ENCODE measurements at regions not wholly inside any gene's neighbourhood (a gene's known extent, or its start where the extent isn't known, plus 50 kb on each side); places are given as distances from the start of the nearest gene placed in this dataset.

GRCh38 chr18:24530630-24531111, 70.2 kb downstream of the HRH4 start:
- DNase-seq (ENCODE audit: low read depth in 2 of 2): no peak

GRCh38 chr18:24534271-24534670, 73.8 kb downstream of the HRH4 start:
- no peak for DNase-seq (ENCODE audit: low read depth in 2 of 2)

GRCh38 chr18:24534737-24535136, 74.3 kb downstream of the HRH4 start:
- DNase-seq (ENCODE audit: low read depth in 2 of 2): no peak

DNA sequence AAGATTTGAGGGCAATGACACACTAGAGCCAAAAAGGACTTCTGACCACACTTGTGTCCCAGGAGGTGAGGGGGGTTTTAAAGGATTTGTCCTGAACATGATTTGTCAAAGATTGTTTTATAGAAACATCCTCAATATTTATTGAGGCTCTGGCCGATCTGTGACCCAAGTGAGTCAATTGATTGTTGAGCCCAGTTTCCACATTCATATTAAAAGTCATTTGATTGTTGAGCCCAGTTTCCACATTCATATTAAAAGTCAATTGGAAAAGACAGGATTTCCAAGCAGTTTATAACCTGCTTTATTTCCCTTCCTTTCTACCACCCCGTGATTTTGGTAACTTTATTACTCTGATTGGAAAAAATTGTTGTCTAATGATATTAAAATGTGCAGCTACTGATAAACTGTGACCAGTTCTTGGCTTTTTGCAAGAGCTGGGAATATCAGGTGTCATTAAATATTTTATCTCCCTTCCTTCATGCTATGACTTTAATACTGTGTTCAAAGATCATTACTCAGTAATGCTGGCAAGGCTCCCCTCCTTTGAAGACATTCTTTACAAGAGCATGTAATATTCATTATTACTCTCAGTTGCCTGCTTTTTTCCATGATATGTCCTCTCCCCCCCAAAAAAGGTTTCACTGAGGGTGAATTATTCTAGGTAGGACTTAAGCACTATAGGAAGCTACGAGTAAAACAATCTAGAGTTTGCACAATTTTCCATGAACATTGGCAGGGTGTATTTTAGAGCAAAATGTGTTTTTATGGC, 75.3 kb downstream of the HRH4 start:
- DNase-seq (ENCODE audit: low read depth in 2 of 2): no peak

DNA sequence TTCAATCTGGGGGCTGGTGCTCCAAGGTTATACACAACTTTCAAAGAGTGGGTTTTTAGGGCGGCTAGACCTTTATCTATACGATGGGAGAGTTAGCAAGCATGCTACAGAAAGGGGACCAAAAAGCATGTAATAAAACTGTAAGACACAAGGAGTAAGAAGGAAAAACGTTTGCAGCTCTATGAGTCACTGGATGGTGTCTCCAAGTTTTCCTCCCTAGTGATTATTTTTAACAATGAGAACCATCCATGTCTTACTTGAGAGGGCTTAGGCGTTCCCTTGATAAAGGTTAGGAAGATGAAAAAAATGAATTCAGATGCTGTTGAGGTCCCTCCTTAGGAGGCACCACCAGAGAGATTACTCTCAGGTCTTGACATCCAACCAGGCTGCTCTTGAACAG, 75.9 kb downstream of the HRH4 start:
- DNase-seq (ENCODE audit: low read depth in 2 of 2): no peak

- DNase-seq (ENCODE audit: low read depth in 2 of 2): no peak
Observed at GRCh38 chr18:24536834-24537233, 76.4 kb downstream of the HRH4 start.

DNA sequence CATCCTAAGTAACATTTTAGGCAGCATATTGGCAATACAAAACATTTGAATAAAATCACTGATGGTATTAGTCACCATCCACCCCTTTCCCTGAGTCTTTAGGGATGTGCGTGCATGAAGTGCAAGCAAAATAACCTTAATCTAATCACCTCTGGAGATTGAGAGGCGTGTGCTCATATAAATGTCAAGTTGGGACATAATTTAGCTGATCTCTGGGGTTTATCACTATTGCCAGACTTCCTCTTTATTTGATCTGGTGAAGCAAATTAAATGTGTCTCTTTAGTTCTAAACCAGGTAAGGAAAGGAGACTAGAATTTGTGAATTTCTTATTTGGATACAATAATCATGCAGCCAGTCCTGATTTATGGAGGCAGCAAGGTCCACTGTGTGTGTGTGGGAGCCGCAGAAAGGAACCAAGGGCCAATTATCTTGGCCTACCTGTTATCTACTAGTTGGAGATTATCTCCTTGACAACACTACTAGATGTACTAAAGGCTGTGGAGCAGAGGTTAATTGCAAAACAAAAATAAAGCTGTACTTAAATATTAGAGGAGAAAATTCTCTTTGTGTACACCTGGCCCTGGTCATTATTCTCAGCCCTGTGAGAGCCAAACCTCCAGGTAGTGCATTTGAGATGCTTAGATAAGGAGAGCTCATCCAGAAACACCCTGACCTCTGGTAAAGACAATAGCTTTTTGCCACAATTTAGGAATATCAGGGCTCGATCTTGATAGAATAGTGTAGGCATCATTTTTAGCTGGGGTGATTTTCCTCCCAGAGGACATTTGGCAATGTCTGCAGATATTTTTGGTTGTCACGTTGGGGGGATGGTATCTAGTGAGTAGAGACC, 78.2 kb downstream of the HRH4 start:
- no peak for DNase-seq (ENCODE audit: low read depth in 2 of 2)

GRCh38 chr18:24539866-24540617, 79.6 kb downstream of the HRH4 start:
- DNase-seq (ENCODE audit: low read depth in 2 of 2): no peak

DNA sequence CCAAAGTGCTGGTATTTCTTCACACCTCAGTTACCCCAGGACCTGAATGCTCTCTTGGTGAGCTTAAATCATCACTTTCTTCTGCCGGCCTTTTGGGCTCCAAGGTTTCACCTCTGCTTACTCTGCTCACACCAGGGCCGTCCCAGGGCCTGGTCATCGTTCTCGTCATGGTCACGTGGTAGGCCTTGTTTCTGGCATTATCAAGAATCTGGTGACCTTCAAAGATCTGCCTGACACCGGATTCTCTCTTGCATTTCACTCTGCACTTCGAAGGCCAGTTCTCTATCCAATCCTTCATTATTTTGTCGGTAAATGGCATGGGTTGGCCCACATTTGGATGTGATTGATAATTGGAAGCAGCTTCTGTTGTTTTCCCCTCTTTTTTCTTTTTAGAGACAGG, 80.5 kb downstream of the HRH4 start:
- no peak for DNase-seq (ENCODE audit: low read depth in 2 of 2)

- DNase-seq (ENCODE audit: low read depth in 2 of 2): no peak
Observed at GRCh38 chr18:24543086-24543794, 82.8 kb downstream of the HRH4 start.

DNA sequence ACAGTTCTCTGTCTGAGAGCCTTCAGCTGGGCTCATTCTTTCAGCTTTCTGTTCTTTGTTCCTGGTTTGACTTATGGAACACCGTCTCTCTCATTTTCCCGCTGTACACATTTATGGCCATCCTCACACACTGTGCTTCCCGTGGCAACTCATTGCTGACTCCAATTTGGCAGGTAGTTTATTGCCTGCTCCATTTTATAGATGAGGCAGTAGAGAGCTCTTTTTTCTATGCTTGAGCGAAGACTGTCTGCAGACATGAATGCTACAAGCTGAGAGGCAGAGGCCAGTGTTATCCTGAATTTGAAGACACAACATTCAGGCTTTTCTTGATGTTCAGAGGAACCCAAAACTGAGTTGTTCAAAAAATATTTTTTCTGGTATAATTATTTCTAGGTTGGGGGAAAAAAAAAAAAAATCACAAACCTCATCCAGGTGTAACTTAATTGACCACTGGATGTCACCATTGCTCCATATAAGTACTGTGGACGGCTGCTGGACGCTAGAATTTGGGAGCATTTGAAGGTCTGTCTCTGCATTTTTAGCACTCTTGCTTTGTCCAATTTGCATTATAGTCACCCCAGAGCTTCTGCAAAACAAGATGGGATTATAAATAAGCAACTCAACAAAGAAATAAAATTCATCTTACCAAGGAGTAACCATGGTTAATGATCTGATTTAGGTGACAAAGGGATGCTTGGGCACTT, 83.5 kb downstream of the HRH4 start:
- DNase-seq (ENCODE audit: low read depth in 2 of 2): no peak

GRCh38 chr18:24544949-24545348, 84.5 kb downstream of the HRH4 start:
- DNase-seq (ENCODE audit: low read depth in 2 of 2): no peak

DNA sequence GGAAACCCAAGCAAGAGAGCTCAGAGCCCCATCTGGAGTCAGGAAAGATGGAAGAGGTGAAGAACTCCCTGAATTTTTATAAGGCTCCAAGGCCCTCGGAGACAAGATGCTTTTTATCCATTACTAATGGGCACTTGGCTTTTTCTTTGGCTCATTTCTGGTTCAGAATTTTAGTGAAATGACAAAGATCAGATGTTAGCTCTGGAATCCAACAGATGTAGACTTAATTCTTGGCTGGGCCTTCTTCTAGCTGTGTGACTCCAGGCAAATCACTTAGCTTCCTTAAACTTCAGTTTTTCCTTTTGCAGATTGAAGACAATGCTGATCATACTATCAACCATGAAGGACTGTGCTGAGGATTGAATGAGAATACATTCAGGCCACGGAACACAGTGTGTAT, 85.2 kb downstream of the HRH4 start:
- no peak for DNase-seq (ENCODE audit: low read depth in 2 of 2)

DNA sequence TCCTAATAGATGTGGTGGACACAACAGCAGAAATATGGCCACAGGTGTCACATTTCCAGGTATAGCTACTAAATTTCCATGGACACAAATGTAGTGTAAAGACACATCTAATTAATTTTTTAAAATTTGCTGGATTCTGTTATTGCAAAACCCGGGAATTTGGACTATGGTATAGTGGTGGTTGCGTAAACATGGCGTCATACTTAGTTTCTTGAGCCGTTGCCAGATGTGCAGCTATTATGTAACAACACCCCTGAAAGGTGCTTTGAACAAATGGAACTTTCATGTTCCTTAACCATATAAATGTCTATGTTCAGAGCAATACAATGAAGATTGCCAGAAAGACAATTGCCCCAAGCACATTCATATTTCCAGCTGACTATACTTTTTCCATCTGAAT, 85.9 kb downstream of the HRH4 start:
- no peak for DNase-seq (ENCODE audit: low read depth in 2 of 2)

- no peak for DNase-seq (ENCODE audit: low read depth in 2 of 2)
Observed at GRCh38 chr18:24548583-24548982, 88.1 kb downstream of the HRH4 start.

DNA sequence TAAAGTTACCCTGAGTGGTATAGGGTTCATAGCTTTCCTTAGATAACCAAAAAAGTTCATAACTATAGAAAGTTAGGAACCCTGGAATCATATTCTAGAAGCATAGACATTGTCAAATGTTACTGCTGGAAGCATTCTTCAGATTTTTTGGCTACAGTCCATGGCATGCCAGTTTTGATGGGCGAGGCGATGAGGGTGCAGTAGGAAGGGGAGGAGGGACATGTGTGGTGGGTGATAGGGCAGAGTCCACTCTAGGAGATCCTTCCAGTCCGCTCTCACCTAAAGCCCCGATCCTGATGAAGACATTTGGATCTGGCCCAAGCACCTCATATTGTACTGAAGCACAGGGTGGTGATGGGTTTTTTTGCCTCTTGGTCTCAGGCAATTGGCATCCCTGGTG, 91.8 kb downstream of the HRH4 start:
- DNase-seq (ENCODE audit: low read depth in 2 of 2): no peak

- DNase-seq (ENCODE audit: low read depth in 2 of 2): no peak
Observed at GRCh38 chr18:24553571-24554285, 93.3 kb downstream of the HRH4 start.

- DNase-seq (ENCODE audit: low read depth in 2 of 2): no peak
Observed at GRCh38 chr18:24558403-24558802, 98.0 kb downstream of the HRH4 start.

GRCh38 chr18:24559526-24559925, 99.1 kb downstream of the HRH4 start:
- DNase-seq (ENCODE audit: low read depth in 2 of 2): no peak

DNA sequence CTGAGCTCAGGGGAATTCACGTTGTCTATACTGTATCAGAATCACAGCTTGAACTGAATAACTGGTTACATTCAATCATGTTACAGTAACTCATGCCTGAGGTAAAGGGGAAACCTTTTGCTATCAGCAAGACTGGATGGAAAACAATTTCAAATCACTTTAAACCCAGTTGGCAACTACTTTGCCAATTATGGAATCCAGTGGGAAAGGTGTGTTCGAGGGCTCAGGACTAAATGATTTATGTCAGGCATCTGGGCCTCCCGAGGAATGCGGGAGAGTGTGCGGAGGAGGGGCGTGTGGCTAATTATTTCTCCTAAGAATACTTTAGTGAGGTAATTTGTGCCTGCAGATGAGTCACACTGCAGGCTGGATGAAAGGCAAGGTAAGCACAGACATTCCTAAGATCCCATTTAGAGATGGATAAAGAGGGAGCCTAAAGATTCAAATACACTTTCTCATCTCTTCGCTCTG, 100.1 kb downstream of the HRH4 start:
- no peak for DNase-seq (ENCODE audit: low read depth in 2 of 2)

All from stimulated activated CD4-positive, alpha-beta T cell treated with anti-CD3 and anti-CD28 coated beads, Interleukin-4, amount 100 ng/mL, for 48 hours (primary cell).